ENCODE measurements at regions not wholly inside any gene's neighbourhood (a gene's known extent, or its start where the extent isn't known, plus 50 kb on each side); places are given as distances from the start of the nearest gene placed in this dataset.

DNA sequence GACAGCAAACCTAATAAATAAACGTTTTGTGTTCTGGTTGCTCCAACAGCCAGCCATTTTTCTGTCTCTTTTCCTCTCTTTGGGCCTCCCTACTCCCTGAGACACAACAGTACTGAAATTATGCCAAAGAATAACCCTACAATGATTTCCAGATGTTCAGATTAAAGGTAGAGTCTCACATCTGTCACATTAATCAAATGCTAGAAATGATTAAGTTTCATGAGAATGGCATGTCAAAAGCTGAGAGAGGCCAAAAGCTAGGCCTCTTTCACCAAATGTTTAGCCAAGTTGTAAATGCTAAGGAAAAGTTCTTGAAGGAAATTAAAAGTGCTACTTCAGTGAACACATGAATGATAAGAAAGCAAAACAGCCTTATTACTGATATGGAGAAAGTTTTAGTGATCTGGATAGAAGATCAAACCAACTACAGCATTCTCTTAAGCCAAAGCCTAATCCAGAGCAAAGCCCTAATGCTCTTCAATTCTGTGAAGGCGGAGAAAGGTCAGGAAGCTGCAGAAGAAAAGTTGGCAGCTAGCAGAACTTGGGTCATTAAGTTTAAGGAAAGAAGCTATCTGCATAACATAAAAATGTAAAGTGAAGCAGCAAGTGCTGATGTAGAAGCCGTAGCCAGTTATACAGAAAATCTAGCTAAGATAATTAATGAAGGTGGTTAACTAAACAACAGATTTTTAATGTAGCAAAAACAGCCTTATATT is 182.1 kb upstream of the NUDT6 start:
- TF ChIP-seq, protein P1, sequence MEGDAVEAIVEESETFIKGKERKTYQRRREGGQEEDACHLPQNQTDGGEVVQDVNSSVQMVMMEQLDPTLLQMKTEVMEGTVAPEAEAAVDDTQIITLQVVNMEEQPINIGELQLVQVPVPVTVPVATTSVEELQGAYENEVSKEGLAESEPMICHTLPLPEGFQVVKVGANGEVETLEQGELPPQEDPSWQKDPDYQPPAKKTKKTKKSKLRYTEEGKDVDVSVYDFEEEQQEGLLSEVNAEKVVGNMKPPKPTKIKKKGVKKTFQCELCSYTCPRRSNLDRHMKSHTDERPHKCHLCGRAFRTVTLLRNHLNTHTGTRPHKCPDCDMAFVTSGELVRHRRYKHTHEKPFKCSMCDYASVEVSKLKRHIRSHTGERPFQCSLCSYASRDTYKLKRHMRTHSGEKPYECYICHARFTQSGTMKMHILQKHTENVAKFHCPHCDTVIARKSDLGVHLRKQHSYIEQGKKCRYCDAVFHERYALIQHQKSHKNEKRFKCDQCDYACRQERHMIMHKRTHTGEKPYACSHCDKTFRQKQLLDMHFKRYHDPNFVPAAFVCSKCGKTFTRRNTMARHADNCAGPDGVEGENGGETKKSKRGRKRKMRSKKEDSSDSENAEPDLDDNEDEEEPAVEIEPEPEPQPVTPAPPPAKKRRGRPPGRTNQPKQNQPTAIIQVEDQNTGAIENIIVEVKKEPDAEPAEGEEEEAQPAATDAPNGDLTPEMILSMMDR (IDR thresholded peaks at IDR 0.05) = no peak
- no peak for TF ChIP-seq EZH2 (IDR thresholded peaks at IDR 0.05)
- no peak for TF ChIP-seq EZH2phosphoT487 (IDR thresholded peaks at IDR 0.05)

Data from neural progenitor cell (in vitro differentiated cells).